Endothelial cell of umbilical vein (primary cell): ENCODE measurements at regions not wholly inside any gene's neighbourhood (a gene's known extent, or its start where the extent isn't known, plus 50 kb on each side); places are given as distances from the start of the nearest gene placed in this dataset.

Experiments
- BruUV-seq: library from RNA; stranded (reverse); fragments of 400-500 nt; replicated peaks from 2 replicates; lab custom pipeline; 2021; lab: Mats Ljungman, UMichigan
- CTCF ChIA-PET: fragments of 300-600, 350-600 bp; sonication (Branson Sonifier 250); formaldehyde crosslinking; loops from one replicate; lab custom pipeline; 2021; ENCODE audit warnings: antibody characterized with exemption, inconsistent platforms; lab: Charles Lee
- POLR2A ChIA-PET: fragments of 300-600, 350-600 bp; sonication (Branson Sonifier 250); formaldehyde crosslinking; loops from one replicate; lab custom pipeline; 2021; ENCODE audit warnings: antibody characterized with exemption, inconsistent platforms; lab: Charles Lee
- DNase-seq: peaks from one replicate; pipeline ENCODE4 v3.0.0-alpha.2; 2011; ENCODE audit warnings: low read depth, low spot score
- FAIRE-seq: peaks from 2 replicates; lab custom pipeline; 2011; peaks lifted over from hg19 to GRCh38; lab: Jason Lieb, UNC
- H2AFZ ChIP-seq: 2 replicates; pipeline ENCODE4 v1.6.0; 2012; ENCODE audit warnings: low read depth, low read length, control low read depth, inconsistent platforms
- H3K27ac ChIP-seq: 2 replicates; pipeline ENCODE4 v1.5.1; 2011; ENCODE audit warnings: low read depth, mild to moderate bottlenecking, control low read depth, low read length, moderate library complexity; ENCODE audit not compliant: insufficient read depth
- H3K27me3 ChIP-seq, 2 experiments: 2 replicates each; pipeline versions ENCODE4 v1.6.0 to v1.6.1; 2011; ENCODE audit warnings: low read length in 2 of 2, mixed read lengths in 1 of 2; ENCODE audit not compliant: control insufficient read depth in 2 of 2, insufficient read depth in 2 of 2
- H3K36me3 ChIP-seq, 2 experiments: 2 replicates in 1 of 2; 3 replicates in 1 of 2; pipeline ENCODE4 v1.5.1; 2011; ENCODE audit warnings: low read length in 2 of 2, mild to moderate bottlenecking in 1 of 2, moderate library complexity in 1 of 2; ENCODE audit not compliant: control insufficient read depth in 2 of 2, insufficient read depth in 2 of 2; ENCODE audit errors: extremely low read depth in 1 of 2
- H3K4me1 ChIP-seq: 3 replicates; pipeline ENCODE4 v1.5.1; 2011; ENCODE audit warnings: mild to moderate bottlenecking, low read length; ENCODE audit not compliant: control insufficient read depth, insufficient read depth; ENCODE audit errors: extremely low read depth
- H3K4me2 ChIP-seq: 2 replicates; pipeline ENCODE4 v1.6.1; 2011; ENCODE audit warnings: low read length, control low read depth, mixed read lengths; ENCODE audit not compliant: insufficient read depth
- H3K4me3 ChIP-seq, 3 experiments: fragments of 200-600 bp in 1 of 3; sonication (generic), shearing (Covaris generic) in 1 of 3; replicated peaks in 1 of 3; 2 replicates each; pipeline ENCODE4 v1.5.1; 2011 to 2016; ENCODE audit warnings: control low read depth in 3 of 3, low read length in 3 of 3, mild to moderate bottlenecking in 2 of 3, inconsistent platforms in 1 of 3, low read depth in 1 of 3, moderate library complexity in 1 of 3; ENCODE audit not compliant: insufficient read depth in 1 of 3
- H3K79me2 ChIP-seq: 2 replicates; pipeline ENCODE4 v1.6.0; 2012; ENCODE audit warnings: low read length, inconsistent platforms; ENCODE audit not compliant: control insufficient read depth, insufficient read depth
- H3K9ac ChIP-seq: replicated peaks from 2 replicates; pipeline ENCODE3; 2011; ENCODE audit warnings: low read length, control low read depth; ENCODE audit not compliant: insufficient read depth; ENCODE audit errors: extremely low read depth
- H3K9me1 ChIP-seq: replicated peaks from 3 replicates; pipeline ENCODE4 v1.6.0; 2011; ENCODE audit warnings: mild to moderate bottlenecking, low read length; ENCODE audit not compliant: control insufficient read depth, insufficient read depth; ENCODE audit errors: extremely low read depth
- H3K9me3 ChIP-seq: replicated peaks from 2 replicates; pipeline ENCODE4 v1.5.1; 2012; ENCODE audit warnings: low read length, inconsistent platforms; ENCODE audit not compliant: control insufficient read depth, insufficient read depth
- H4K20me1 ChIP-seq: replicated peaks from 2 replicates; pipeline ENCODE3; 2011; ENCODE audit warnings: mild to moderate bottlenecking, low read length; ENCODE audit not compliant: control insufficient read depth, insufficient read depth; ENCODE audit errors: extremely low read depth
- EZH2 ChIP-seq: IDR thresholded peaks from 2 replicates; pipeline ENCODE4 v1.6.1; 2012; ENCODE audit warnings: borderline replicate concordance, low read depth, mild to moderate bottlenecking, moderate library complexity, low read length, inconsistent platforms; ENCODE audit not compliant: severe bottlenecking
- FOS ChIP-seq: IDR thresholded peaks from 2 replicates; pipeline ENCODE4 v1.6.1; 2011; ENCODE audit warnings: mild to moderate bottlenecking, low read length, moderate library complexity, borderline replicate concordance; ENCODE audit not compliant: insufficient read depth
- GATA2 ChIP-seq: IDR thresholded peaks from 2 replicates; pipeline ENCODE4 v1.7.0; 2011; ENCODE audit warnings: low read depth, mild to moderate bottlenecking, moderate library complexity, mixed read lengths, low read length; ENCODE audit not compliant: insufficient read length, insufficient read depth
- JUN ChIP-seq: IDR thresholded peaks from 2 replicates; pipeline ENCODE4 v1.6.1; 2011; ENCODE audit warnings: borderline replicate concordance, low read depth; ENCODE audit not compliant: insufficient read length, insufficient read depth
- MYC ChIP-seq: IDR thresholded peaks from one replicate; pipeline ENCODE4 v1.6.1; 2011; ENCODE audit warnings: mild to moderate bottlenecking, low read depth, low read length
- POLR2A ChIP-seq: IDR thresholded peaks from 2 replicates; pipeline ENCODE4 v1.6.1; 2012; ENCODE audit warnings: low read depth, mild to moderate bottlenecking, control low read depth, low read length
- POLR2AphosphoS5 ChIP-seq: IDR thresholded peaks from 2 replicates; pipeline ENCODE4 v1.6.1; 2012; ENCODE audit warnings: low read depth, mild to moderate bottlenecking, control low read depth, low read length, moderate library complexity; ENCODE audit not compliant: insufficient read depth
- dilution Hi-C: fragments of 300-500 bp; cut with MboI; formaldehyde crosslinking; loops from one replicate; pipeline ENCODE4 v1.15.0; 2019; ENCODE audit warnings: low sequenced_read_pairs; ENCODE audit not compliant: extremely low pct_ligation_motif_present
- intact Hi-C: fragments of 100-400 bp; cut with micrococcal nuclease; formaldehyde crosslinking; loops from one replicate; pipeline ENCODE4 v1.10.0; 2022
- TF ChIP-seq, protein P1 (sequence below): IDR thresholded peaks from 2 replicates; pipeline ENCODE4 v1.6.1; 2011; ENCODE audit not compliant: insufficient read depth, insufficient read length
- TF ChIP-seq, protein P2 (sequence below), 2 donors: IDR thresholded peaks; 1 replicate in 1 of 2; 2 replicates in 1 of 2; pipeline ENCODE4 v1.5.1; 2011; ENCODE audit warnings: low read length in 2 of 2, mild to moderate bottlenecking in 2 of 2, moderate library complexity in 2 of 2, control low read depth in 1 of 2, inconsistent platforms in 1 of 2, low read depth in 1 of 2; ENCODE audit not compliant: insufficient read depth in 1 of 2; ENCODE audit errors: extremely low read depth in 1 of 2

DNA sequence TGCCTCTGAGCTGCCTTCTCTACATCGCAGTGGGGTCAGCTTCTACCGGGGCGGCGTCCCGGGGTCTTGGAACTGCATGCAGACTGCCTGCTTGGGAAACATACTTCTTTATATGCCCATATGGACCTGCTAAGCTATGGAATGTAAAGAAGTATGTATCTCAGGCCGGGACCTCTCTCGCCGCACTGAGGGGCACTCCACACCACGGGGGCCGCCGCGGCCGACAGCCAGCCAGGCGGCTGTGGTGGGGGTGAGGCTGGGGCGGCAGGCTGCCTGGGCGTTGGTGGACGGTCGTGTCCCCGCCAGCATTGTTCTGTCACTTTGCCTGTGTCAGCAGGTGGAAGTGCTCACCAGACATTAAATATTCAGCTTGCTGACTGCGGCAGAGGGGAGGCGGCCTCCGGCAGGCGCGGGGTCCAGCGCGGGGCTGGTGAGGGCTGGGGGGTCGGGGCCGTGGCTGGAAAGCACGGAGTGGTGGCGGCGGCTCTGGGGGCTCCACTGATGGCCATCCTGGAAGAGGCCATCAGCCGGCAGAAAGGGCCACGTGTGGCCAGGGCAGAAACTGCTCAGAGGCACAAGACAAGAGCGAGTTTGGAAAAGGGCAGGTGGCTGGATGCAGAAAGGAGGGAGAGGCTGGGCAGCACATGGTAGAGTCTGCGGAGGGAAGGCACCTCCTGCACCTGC is 78.6 kb upstream of the GATA5 start:
- Histone ChIP-seq H3K36me3 (no peaks in the 10 kb centered on the region), H3K9me1 (no peaks in the 10 kb centered on the region), H3K27me3 (peaks cover 16 to 27% of the 10 kb centered on the region in 2 experiments), H2AFZ (no peak overlapping the region), H3K4me1 (no peaks in the 10 kb centered on the region), H3K4me3 (no peak overlapping the region), H3K27ac (no peak overlapping the region), H3K79me2 (no peaks in the 10 kb centered on the region), H3K9me3 (no peaks in the 10 kb centered on the region), H4K20me1 (no peaks in the 10 kb centered on the region), H3K4me2 (no peak overlapping the region), H3K9ac (no peak overlapping the region)
- no peak for DNase-seq
- dilution Hi-C loops (no loop called here), intact Hi-C loops (no loop called here)
- TF ChIP-seq, protein P1, sequence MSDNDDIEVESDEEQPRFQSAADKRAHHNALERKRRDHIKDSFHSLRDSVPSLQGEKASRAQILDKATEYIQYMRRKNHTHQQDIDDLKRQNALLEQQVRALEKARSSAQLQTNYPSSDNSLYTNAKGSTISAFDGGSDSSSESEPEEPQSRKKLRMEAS: no peak
- TF ChIP-seq POLR2AphosphoS5: no peak
- ChIA-PET POLR2A (interaction anchor here (0.6 kb wide), 1 partner anchor 186 kb away, joined by 7 read pairs; no protein-coding TSS in a partner anchor), CTCF (interaction anchor here (0.9 to 1.3 kb wide), 3 partner anchors 14 to 63 kb away, joined by 3 read pairs; no protein-coding TSS in a partner anchor)
- BruUV-seq: no TSS peak
- no peak for FAIRE-seq

DNA sequence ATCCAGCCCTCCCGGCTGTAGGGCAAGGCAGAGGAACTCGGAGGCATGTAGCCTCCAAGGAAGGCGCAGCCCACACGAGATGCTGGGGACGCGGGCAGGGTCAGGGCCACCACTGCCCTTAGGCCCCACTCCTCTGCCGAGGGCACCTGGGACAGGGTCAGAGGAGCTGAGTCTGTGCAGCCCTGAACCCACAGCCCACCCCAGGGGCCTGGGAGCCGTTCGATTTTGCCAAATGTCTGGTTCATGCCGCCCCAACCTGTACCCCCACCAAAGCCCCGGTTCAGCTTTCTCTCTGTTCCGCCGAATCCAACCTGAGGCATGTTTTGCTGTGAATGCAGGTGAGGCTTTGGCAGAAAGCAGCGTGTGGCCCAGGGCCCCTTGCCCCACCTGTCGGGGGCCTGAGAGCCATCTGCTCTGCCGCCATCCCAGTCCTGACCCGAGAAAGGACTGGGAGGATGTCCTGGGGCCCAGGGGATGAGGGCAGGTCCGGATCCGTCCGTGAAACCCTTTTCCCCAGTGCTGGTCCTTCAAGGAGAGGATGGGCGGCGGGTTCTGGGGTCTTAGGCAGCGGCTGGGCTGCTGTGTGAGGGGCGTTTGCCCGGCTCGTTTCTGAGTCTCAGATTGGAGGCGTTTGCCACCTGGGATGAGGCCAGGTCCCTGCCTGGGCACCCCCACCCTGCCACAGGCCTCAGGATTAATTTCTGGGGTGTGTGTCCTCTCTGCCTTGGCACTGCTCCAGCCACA is 79.3 kb upstream of the GATA5 start:
- H3K9me1 ChIP-seq: no peaks in the 10 kb centered on the region
- H3K4me3 ChIP-seq: no peak overlapping the region
- no peak for TF ChIP-seq POLR2AphosphoS5
- TF ChIP-seq, protein P1: no peak
- TF ChIP-seq EZH2: no peak
- no peak for TF ChIP-seq MYC
- TF ChIP-seq FOS: no peak
- TF ChIP-seq JUN: no peak
- TF ChIP-seq, protein P2, sequence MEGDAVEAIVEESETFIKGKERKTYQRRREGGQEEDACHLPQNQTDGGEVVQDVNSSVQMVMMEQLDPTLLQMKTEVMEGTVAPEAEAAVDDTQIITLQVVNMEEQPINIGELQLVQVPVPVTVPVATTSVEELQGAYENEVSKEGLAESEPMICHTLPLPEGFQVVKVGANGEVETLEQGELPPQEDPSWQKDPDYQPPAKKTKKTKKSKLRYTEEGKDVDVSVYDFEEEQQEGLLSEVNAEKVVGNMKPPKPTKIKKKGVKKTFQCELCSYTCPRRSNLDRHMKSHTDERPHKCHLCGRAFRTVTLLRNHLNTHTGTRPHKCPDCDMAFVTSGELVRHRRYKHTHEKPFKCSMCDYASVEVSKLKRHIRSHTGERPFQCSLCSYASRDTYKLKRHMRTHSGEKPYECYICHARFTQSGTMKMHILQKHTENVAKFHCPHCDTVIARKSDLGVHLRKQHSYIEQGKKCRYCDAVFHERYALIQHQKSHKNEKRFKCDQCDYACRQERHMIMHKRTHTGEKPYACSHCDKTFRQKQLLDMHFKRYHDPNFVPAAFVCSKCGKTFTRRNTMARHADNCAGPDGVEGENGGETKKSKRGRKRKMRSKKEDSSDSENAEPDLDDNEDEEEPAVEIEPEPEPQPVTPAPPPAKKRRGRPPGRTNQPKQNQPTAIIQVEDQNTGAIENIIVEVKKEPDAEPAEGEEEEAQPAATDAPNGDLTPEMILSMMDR (IDR thresholded peaks at IDR 0.05; ENCODE audit: extremely low read depth in 1 of 2, insufficient read depth in 1 of 2, low read depth in 1 of 2, low read length in 2 of 2): no peak
- TF ChIP-seq POLR2A: no peak
- no peak for TF ChIP-seq GATA2
- no TSS peak for BruUV-seq
- H3K4me1 ChIP-seq: no peaks in the 10 kb centered on the region
- intact Hi-C loops (no loop called here), dilution Hi-C loops (no loop called here)
- H3K36me3 ChIP-seq: no peaks in the 10 kb centered on the region
- no peaks in the 10 kb centered on the region for H3K79me2 ChIP-seq
- FAIRE-seq (no peak), DNase-seq (no peak)
- H3K9ac ChIP-seq: no peak overlapping the region
- H2AFZ ChIP-seq: no peak overlapping the region
- no peak overlapping the region for H3K4me2 ChIP-seq
- H3K27me3 ChIP-seq: peaks cover 13 to 22% of the 10 kb centered on the region in 2 experiments
- no peak overlapping the region for H3K27ac ChIP-seq
- POLR2A ChIA-PET: no interaction called here
- CTCF ChIA-PET: interaction anchor here (1.3 to 1.5 kb wide), 2 partner anchors 14 to 62 kb away, joined by 3 to 4 read pairs; no protein-coding TSS in a partner anchor
- H4K20me1 ChIP-seq: no peaks in the 10 kb centered on the region
- no peaks in the 10 kb centered on the region for H3K9me3 ChIP-seq
